GM04504 (cell line): ENCODE measurements at regions not wholly inside any gene's neighbourhood (a gene's known extent, or its start where the extent isn't known, plus 50 kb on each side); places are given as distances from the start of the nearest gene placed in this dataset.

Experiments
- DNase-seq: peaks from one replicate; pipeline ENCODE4 v3.0.0-alpha.2; 2012; ENCODE audit warnings: low read depth

- no peak for DNase-seq
Observed at GRCh38 chr17:33404070-33404819, 111.2 kb upstream of the ASIC2 start.

- no peak for DNase-seq
Observed at GRCh38 chr17:33416131-33416530, 123.0 kb upstream of the ASIC2 start.

GRCh38 chr17:33421933-33422332, 128.8 kb upstream of the ASIC2 start:
- DNase-seq = no peak

GRCh38 chr17:33433581-33433980, 140.5 kb upstream of the ASIC2 start:
- no peak for DNase-seq

- no peak for DNase-seq
Observed at GRCh38 chr17:33434841-33435240, 141.7 kb upstream of the ASIC2 start.

GRCh38 chr17:33435721-33436301, 142.7 kb upstream of the ASIC2 start:
- DNase-seq = peak; percentile 2

GRCh38 chr17:33436321-33436720, 143.2 kb upstream of the ASIC2 start:
- DNase-seq = peak; percentile 9

GRCh38 chr17:33438139-33438538, 145.0 kb upstream of the ASIC2 start:
- DNase-seq = no peak

GRCh38 chr17:33438578-33438977, 145.5 kb upstream of the ASIC2 start:
- no peak for DNase-seq

- no peak for DNase-seq
Observed at GRCh38 chr17:33442320-33442719, 149.2 kb upstream of the ASIC2 start.

GRCh38 chr17:33444731-33445130, 151.6 kb upstream of the ASIC2 start:
- no peak for DNase-seq

GRCh38 chr17:33447090-33447489, 154.0 kb upstream of the ASIC2 start:
- no peak for DNase-seq

- DNase-seq = no peak
Observed at GRCh38 chr17:33451221-33451620, 158.1 kb upstream of the ASIC2 start.

GRCh38 chr17:33457477-33457876, 164.4 kb upstream of the ASIC2 start:
- DNase-seq = no peak

GRCh38 chr17:33459078-33459940, 166.2 kb upstream of the ASIC2 start:
- no peak for DNase-seq

- no peak for DNase-seq
Observed at GRCh38 chr17:33460781-33461450, 167.8 kb upstream of the ASIC2 start.

GRCh38 chr17:33463887-33464286, 170.8 kb upstream of the ASIC2 start:
- DNase-seq = no peak

GRCh38 chr17:33464669-33465280, 171.7 kb upstream of the ASIC2 start:
- no peak for DNase-seq

GRCh38 chr17:33469421-33469820, 176.3 kb upstream of the ASIC2 start:
- no peak for DNase-seq

GRCh38 chr17:33469911-33470310, 176.8 kb upstream of the ASIC2 start:
- DNase-seq = peak; percentile 42

GRCh38 chr17:33473061-33473460, 180.0 kb upstream of the ASIC2 start:
- no peak for DNase-seq

- DNase-seq = no peak
Observed at GRCh38 chr17:33474789-33475188, 181.7 kb upstream of the ASIC2 start.
